HG02852 (cell line): ENCODE measurements at regions not wholly inside any gene's neighbourhood (a gene's known extent, or its start where the extent isn't known, plus 50 kb on each side); places are given as distances from the start of the nearest gene placed in this dataset.
"Not testable (repeated sequence)": the region's sequence is repeated elsewhere in the genome, so short reads cannot be mapped to it uniquely, and the experiment has no call there.

Source experiments
- ATAC-seq: cut with Tn5 transposase; IDR thresholded peaks from one replicate; pipeline ENCODE4 v1.9.1; 2021; ENCODE audit warnings: mild to moderate bottlenecking, moderate library complexity; ENCODE audit not compliant: unreplicated experiment

GRCh38 chr2:16395601-16396000 is 270.0 kb downstream of the CYRIA start:
- ATAC-seq, result no peak

GRCh38 chr2:16394986-16395550 is 270.6 kb downstream of the CYRIA start:
- no peak for ATAC-seq

- no peak for ATAC-seq
These were observed 271.3 kb downstream of the CYRIA start for GRCh38 chr2:16394072-16394985.

- no peak for ATAC-seq
These were observed 272.0 kb downstream of the CYRIA start for GRCh38 chr2:16393500-16394071.

GRCh38 chr2:16392647-16393499 is 272.8 kb downstream of the CYRIA start:
- no peak for ATAC-seq

- ATAC-seq, result no peak
These were observed 273.6 kb downstream of the CYRIA start for GRCh38 chr2:16391986-16392385.

- ATAC-seq, result no peak
These were observed 275.1 kb downstream of the CYRIA start for GRCh38 chr2:16390561-16390960.

GRCh38 chr2:16389611-16390010 is 276.0 kb downstream of the CYRIA start:
- ATAC-seq, result no peak

GRCh38 chr2:16388199-16388830 is 277.3 kb downstream of the CYRIA start:
- not testable (repeated sequence) for ATAC-seq

GRCh38 chr2:16387461-16387984 is 278.1 kb downstream of the CYRIA start:
- ATAC-seq, result no peak

- no peak for ATAC-seq
These were observed 279.2 kb downstream of the CYRIA start for GRCh38 chr2:16386431-16386830.

- ATAC-seq, result no peak
These were observed 279.6 kb downstream of the CYRIA start for GRCh38 chr2:16386031-16386430.

- ATAC-seq, result no peak
These were observed 280.3 kb downstream of the CYRIA start for GRCh38 chr2:16385341-16385740.

- no peak for ATAC-seq
These were observed 282.2 kb downstream of the CYRIA start for GRCh38 chr2:16383411-16383810.

- ATAC-seq, result no peak
These were observed 283.2 kb downstream of the CYRIA start for GRCh38 chr2:16382451-16382850.

- ATAC-seq, result no peak
These were observed 284.1 kb downstream of the CYRIA start for GRCh38 chr2:16381511-16381910.

- ATAC-seq, result not testable (repeated sequence)
These were observed 285.7 kb downstream of the CYRIA start for GRCh38 chr2:16379901-16380300.

- ATAC-seq, result not testable (repeated sequence)
These were observed 286.6 kb downstream of the CYRIA start for GRCh38 chr2:16379061-16379460.

- no peak for ATAC-seq
These were observed 287.6 kb downstream of the CYRIA start for GRCh38 chr2:16378031-16378430.

GRCh38 chr2:16375981-16376380 is 289.7 kb downstream of the CYRIA start:
- ATAC-seq, result no peak
